OCI-LY1 (cell line): ENCODE measurements at regions not wholly inside any gene's neighbourhood (a gene's known extent, or its start where the extent isn't known, plus 50 kb on each side); places are given as distances from the start of the nearest gene placed in this dataset.

Experiments used
- EZH2 ChIP-seq: fragments of 200-600 bp; sonication (generic), shearing (Covaris generic); IDR thresholded peaks from 2 replicates; pipeline ENCODE4 v1.8.0; 2017; ENCODE audit warnings: borderline replicate concordance, mixed run types, mild to moderate bottlenecking, antibody characterized with exemption, low read length, moderate library complexity, mixed read lengths
- TF ChIP-seq, protein P1 (sequence below): fragments of 200-600 bp; sonication (generic), shearing (Covaris generic); IDR thresholded peaks from 2 replicates; pipeline ENCODE4 v1.5.1; 2017; ENCODE audit warnings: mild to moderate bottlenecking, antibody characterized with exemption, low read length, moderate library complexity, mixed read lengths

DNA sequence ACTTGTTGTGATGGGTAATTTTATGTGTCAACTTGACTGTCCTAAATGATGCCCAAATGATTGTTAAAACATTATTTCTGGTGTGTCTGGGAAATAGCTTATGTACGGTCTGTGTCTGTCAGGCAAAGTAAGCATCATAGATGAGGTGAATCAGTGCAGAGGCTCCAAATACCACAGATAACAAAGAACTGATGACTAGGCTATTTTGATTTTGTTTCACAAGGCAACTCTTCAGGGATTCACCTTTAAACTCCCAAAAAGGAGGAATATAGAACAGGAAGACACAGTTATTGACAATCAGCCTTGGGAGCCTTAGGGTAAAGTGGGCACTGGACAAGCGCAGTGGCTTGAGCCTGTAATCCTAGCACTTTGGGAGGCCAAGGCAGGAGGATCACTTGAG, 290.7 kb downstream of the PCDH10 start:
- TF ChIP-seq, protein P1, sequence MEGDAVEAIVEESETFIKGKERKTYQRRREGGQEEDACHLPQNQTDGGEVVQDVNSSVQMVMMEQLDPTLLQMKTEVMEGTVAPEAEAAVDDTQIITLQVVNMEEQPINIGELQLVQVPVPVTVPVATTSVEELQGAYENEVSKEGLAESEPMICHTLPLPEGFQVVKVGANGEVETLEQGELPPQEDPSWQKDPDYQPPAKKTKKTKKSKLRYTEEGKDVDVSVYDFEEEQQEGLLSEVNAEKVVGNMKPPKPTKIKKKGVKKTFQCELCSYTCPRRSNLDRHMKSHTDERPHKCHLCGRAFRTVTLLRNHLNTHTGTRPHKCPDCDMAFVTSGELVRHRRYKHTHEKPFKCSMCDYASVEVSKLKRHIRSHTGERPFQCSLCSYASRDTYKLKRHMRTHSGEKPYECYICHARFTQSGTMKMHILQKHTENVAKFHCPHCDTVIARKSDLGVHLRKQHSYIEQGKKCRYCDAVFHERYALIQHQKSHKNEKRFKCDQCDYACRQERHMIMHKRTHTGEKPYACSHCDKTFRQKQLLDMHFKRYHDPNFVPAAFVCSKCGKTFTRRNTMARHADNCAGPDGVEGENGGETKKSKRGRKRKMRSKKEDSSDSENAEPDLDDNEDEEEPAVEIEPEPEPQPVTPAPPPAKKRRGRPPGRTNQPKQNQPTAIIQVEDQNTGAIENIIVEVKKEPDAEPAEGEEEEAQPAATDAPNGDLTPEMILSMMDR, result no peak
- TF ChIP-seq EZH2, result no peak
